ENCODE measurements at regions not wholly inside any gene's neighbourhood (a gene's known extent, or its start where the extent isn't known, plus 50 kb on each side); places are given as distances from the start of the nearest gene placed in this dataset.
A peak's percentile ranks its signal among the peaks of the same experiment; 100 is the strongest.

DNA sequence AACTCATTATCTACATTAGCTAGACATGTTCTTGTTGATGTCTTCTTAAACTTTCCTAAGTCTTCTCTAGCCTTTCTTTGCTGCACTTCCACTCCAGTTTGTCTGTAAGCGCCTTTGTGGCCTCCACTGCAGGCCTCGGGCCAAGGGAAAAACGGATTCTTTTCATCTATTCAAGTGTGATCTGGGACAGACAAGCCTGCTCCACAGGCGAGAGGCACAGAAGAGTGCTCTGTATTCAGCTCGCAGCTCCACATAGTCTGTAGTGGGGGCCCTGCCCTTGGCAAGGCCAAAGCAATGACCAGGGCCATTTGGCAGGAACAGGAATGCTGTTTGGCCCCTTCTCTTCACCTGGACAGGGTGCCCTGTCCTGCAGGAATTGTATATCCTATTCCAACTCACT, 84.1 kb upstream of the BARX2 start:
- DNase-seq, result no peak

DNA sequence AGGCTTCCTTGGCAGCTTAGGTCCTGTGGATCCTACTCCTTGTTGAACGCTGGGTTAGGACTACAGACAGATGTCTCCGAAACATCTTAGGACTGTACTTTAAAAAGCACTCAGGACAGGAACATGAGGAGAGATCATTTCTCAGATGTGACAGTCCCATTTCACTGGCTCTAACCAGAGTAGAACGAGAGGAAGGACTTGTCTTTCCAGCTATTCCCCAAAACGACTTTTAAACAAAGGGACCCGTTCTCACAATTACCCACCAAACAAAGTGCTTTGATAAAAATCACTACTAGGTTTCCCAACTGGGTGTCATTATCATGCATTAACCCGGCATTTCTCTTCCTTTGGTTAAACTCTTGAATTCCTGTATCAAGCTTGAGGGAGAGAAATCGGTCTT, 84.7 kb upstream of the BARX2 start:
- DNase-seq, result no peak

DNA sequence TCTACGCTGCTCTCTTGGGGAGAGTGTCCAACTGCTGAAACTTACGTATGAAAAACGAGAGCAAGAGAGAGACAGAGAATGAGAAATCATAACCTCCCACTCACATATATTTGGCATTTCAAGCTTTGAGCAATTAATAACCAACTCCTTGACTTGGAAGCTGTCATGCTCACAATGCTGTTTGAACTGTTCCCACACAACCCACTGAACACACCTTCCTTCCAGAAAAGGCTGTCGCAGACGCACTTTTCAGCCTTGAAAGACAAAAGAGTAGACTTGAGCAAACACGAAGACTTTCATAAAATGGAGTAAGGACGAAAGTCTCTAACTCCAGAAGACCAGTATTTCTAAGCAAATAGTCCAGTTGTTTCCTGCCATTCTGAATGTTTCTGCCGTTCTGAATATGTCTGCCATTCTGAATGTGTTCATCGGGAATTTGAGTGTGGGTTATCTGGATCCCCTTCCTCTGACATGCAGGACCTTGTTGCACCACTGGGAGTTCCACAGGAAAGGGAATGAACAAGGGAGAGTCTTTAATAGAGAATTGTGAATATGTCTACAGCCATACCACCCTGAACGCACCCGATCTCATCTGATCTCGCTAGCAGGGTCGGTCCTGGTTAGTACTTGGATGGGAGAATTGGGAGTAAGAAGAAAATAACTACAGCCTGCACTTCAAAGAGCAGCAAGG, 86.2 kb upstream of the BARX2 start:
- DNase-seq, result no peak

DNA sequence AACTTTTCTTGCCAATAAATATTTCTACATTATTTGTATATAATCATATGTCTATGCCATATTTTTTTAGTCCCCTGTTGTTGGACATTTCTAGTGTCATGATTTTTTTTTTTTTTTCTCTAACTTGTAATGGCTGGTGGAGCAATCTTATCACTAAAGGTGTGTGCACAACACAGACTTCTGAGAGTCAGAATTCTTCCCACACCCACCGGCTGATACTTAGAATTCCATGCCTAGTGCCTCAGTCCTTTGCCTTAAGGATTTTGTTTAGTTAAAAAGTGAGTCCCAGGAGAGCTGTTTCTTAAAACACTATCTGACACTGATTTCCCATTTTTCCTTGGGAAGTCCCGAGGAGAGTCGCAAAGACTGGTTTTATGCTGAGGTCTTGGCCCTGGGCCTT, 87.7 kb upstream of the BARX2 start:
- no peak for DNase-seq

DNA sequence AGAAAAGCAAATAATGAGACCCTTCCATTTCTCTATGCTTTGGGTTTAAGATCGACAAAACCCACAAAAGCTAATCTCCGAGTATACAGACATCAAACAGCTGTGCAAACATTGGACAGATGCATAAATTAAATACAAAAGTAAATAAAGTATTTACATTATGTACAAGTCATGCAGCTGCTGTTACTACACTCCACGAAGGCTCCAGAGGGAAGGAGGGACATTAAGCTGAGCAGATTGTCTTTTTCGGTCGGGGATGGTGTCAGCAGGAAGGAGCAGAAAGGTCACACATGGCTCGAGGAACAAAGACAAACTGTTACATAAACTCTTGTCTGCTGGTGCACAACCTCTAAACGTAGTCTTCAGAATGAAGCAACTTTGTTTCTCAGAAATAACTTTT, 88.8 kb upstream of the BARX2 start:
- DNase-seq, result no peak

DNA sequence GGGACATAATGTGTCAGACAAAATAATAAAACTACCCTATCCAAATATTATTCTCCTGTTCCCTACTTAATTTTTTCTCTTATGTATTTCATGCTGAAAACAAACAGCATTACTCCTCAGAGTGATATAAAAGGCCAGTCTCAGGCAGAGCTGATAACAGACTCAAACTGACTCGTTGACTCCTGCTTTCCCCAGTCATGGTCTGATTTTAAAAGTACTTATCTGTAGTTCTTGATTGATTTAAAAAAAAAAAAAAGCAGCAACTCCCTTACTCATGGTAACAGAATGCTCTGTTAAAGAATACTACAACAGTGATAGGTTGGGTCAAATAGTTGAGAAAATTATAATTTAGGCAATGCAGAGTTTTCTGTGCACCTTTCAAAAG, 90.3 kb upstream of the BARX2 start:
- no peak for DNase-seq

DNA sequence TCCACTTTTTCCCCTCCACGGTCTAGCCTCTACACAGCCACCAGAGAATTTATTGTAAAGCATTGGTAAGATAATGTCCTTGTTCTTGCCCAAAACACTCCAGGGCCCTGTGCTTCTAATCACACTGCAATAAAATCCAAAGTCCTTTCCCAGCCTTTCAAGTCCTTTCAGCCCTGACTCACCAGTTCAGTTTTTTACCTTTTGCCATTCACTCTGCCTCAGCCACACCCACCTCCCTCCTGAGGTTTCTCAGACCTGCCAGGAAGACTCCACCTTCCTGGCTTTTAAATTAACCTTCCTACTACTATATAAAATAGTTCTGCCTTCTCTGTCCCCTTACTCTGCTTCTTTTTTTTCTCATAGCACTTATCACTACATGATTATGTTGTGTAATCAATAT, 91.0 kb upstream of the ARHGAP32 start:
- no peak for DNase-seq

DNA sequence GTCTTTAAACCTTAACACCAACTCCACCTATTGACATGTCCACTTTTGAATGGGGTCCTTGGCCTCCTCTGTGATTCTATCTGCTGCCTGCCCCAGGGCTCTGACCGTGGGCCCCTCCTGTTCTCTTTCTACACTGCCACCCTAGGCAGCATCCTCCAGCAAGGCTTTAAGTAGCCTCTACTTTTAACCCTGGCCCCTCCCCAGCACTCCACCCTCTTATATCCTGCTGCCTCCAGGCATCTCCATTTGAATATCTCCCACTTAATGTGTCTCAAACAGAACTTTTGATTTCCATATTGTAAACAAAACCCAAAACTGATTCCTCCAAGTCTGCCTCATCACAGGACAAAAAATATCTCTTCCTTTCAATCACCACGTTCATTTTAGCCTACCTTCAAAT, 90.5 kb upstream of the ARHGAP32 start:
- DNase-seq, result no peak

DNA sequence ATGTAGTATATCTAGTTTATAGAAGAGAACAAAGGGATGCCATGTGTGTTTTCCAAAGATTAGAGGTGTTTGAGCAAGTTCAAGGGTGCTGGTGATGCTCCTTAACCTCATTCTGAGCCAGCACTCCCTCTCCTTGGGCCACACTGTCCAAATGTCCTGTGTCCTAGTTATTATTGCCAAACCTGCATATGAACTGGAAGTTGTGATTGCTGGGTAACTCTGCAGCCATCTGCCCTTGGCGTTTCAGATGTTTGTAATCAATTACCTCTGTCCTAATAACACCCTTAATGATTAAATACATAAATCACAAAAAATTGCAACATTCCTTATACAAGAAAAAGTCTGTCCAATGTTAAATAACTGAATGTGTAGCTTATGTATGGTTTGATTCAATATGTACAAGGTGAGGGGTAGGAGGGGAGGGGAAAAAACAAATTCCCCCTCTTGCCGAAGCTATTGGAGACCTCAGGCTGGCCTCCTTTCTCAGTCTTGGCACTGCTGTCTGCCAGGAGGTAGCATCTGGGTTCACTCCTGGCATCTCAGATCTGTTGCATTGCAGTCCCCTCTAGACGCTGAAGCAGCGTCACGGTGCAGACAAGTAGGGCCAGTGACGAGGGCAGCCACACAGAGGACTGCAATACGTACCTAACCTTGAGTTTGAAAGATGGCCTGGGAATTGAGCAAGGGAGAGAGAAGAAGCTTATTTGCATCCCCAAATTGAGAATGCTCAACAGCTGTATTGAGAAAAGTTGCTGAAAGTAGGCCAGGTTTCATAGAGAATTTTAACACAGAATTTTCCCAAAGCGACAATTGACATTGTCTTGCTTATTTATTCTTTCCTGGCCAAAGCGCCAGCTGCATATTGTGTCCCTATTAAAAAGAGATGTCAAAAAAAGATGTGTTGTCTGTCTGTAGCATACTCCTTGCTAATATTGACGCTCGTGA, 89.6 kb upstream of the ARHGAP32 start:
- no peak for DNase-seq

DNA sequence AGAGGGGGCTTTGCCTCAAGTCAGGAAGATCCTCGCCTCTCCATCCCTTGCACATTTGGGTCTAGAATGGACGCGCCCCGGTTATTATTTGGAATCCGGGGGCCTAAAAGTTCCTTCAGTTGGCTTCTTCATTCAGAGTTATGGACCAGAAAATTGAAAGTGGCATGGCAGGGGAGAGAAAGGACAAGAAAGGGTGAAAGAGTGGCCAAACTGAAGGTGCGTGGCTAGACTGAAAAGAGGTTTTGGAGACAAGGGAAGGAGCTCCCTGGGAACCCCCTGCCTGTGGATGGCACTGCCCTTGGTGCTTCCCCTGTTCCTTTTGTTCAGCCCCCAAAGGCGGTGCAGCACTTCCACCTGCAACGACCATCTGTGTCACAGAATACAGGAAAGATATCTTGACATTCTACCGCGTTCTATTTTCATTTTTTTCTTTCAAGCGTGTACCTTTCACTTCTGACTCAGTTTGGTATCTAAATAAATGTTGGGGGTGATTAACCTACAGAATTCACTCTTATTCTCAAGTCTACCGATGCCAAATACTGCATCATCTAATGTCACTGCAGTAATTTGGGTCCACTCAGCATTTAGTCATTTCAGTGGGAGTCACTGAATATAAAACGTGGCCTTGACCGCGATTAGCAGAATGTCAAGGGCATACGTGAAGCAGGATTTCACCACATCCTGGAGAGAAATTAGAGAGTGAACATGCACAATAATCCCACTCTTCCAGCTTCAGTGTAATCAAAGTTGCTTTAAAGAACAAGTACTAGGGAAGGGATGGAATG, 88.1 kb upstream of the ARHGAP32 start:
- DNase-seq, result no peak

DNA sequence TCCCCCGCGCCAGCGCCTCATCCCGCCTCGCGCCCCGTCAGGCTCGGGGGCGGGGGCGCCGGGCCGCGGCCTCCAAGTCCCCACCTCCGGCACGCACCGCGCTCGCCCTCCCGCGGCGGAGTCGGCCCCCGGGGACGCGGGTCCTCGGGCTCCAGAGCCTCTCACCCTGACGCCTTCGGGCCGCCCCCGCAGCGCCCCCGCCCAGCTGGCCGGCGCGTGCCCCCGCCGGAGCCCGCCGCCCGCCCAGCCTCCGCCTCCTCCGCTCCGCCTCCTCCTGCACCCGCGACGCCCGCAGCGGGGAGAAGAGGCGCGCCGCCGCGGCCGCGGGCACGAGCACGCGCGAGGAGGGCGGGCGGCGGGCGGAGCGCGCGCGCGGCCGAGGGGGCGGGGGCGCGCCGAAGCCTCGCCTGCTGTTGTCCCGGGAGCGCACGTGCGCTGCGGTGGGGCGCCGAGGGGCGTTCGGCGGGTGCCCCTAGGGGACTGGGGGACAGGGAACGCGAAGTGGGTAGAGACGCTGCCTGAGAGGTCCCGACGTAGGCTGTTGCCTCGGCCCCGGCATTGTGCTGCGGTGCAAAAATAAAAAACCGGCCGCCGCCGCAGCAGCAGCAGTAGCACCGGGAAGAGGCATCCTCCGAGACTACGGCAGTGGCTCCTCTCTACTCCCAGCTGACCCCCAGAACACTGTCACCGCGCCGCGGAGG, 87.4 kb upstream of the ARHGAP32 start:
- peak; percentile 97 for DNase-seq

DNA sequence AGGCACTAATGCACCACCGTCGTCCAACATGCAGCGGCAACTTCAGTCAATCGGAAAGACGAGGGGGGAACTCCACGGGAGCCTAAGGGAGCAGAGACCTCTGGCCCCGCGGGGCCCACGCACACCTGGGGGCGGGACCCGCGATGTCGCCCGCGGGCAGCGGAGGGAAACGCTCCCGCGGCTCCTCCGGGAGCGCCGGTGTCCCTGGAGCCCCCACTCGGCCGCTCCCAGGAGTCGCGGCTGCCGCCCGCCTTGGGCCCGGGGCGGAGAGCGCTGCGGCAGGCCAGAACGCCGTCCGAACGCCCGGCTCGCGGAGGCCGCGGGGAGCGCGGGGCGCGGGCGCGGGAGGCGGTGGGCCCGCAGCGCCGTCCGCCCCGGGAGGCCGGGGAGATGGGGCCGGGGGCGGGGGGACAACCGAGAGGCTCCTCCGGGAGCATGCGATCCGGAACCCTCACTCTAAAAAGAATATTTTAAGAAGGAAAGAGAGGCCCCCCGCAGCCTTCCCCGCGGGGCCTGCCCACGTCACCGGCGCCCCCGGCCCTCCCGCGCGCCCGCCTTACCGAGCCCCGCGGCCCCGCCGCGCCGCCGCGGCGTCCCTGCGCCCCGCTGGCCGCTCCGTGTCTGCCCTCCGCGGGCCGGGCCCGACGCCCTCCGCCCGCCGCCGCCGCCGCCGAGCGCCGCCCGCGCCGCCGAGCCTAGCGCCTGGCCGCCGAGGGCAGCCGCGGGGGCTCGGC, 86.6 kb upstream of the ARHGAP32 start:
- DNase-seq, result peak; percentile 44

DNA sequence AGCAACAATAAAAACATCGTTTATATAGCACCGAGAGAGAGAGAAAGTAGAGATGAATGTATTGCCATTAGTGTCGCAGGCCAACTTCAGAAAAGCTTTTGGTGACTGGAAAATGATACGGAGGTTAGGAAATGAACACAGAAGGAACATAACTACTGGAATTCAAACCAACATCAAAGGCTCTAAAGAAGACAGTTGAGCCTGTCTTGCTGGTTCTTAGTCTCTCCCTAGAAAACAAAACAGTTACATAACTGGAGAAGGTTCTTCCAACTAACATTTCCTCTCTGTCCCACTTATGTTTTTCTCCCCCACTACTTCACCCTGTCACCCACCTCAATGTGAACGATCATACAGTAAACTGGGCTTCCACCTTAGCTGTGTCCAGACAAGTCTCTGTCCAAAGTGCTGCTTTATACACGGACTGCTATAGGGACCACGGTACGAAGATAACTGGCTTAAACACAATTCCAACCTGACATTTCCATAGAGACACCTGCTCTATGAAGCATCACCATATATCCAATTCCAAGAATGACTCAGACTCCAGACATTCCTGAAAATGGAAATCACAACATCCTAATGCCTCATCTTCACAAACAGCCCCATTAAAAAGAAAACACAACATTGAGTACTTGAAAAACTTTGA, 85.2 kb upstream of the ARHGAP32 start:
- DNase-seq, result no peak

DNA sequence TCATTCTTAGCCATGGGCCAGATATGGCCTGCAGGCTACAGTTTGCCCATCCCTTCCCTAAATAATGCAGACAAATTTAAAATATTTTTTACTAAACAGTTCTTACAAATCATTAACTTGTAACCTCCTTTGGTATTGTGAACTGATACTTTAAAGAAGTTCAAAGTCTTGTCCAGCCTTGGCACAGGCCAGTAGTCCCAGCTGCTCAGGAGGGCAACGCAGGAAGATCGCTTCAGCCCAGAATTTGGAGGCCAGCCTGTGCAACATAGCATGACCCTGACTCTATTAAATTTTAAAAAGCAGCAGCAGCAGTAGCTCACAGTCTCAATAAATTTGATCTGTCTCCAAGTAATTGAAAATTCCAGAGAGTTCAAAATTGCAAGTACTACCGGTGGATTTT, 83.7 kb upstream of the ARHGAP32 start:
- DNase-seq, result no peak

DNA sequence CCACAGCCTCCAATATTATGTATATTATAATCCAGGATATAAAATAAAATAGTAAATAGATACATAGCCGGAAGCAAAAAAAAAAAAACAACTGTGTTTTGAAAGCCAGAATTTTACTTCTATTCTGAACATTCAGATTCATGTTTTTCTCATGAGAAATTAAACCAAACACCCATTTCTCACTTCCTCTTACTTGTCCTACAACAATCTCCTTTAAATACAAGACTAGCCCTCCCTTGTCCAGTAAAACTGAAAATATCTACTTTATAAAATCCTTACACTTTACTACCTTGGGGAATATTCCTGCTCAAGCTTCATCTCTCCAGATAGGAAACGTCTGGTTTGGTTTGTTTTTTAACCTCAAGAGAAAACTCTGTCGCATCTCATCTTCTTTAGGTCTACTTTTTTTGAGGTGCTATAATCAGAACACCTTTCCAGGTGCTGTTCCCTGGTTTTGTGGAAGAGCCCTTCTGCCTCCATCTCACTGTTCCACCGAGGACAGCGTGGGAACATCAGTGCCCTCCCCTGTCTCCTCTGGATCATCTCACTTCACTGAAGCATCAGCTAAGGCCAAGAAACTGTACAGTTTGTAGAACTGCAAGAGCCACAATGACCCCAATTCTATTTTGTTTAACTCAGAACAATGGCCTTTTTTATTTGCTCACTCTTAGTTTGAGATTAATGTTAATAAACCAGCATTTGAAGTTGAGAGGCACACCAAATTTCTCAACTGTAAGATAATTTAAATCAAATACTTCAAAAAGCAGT, 82.0 kb upstream of the ARHGAP32 start:
- no peak for DNase-seq

DNA sequence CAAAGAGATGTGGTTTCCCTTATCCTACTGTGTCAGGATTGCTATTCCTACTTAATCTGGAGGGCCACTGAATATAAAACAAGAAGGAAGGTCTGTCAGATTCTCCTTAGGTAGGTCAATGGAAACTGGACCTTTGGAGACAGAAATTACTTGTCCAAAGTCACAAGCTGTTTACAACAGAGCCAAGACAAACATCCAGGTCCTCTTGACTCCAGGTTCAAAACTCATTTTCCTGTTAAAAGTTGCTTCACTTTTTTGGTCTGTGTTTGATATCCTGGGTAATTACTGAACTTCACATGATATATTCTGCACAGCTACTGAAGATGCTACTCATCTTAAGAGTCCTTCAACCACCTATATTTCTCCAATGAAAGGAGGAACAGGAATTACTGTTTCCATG, 81.2 kb upstream of the ARHGAP32 start:
- DNase-seq, result no peak

DNA sequence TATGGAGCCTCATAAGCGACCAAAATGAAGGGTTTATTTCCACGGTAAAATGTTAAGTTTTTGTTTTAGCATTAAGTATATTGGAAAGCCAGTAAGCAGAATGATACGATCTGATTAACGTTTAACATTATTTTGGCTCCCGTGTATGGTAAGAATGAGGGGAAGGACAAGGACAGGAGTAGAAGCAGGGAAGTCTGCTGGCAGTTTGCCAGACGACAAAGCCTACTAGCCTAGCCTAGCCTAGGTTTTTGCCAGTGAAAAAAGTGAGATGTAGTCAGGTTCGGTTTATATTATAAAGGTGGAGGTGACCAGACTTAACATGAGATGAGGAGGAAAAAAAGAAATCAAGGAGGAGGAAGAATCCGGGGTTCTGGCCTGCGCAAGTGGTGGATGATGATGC, 78.9 kb upstream of the ARHGAP32 start:
- DNase-seq, result no peak

DNA sequence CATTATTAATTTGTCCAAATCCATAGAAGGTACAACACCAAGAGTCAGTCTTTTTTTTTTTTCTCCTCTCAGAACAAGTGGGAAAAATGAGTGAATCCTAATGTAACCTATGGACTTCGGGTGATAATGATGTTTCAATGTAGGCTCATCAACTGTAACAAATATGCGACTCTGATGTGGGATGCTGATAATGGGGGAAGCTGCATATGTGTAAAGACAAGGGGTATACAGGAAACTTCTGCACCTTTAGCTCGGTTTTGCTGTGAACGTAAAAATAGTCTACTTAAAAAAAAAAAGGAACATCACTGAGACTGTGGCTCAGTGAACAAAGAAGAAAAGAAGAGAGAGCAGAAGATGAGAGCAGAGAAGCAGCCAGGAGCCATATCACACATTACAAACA, 78.3 kb upstream of the ARHGAP32 start:
- DNase-seq, result no peak

DNA sequence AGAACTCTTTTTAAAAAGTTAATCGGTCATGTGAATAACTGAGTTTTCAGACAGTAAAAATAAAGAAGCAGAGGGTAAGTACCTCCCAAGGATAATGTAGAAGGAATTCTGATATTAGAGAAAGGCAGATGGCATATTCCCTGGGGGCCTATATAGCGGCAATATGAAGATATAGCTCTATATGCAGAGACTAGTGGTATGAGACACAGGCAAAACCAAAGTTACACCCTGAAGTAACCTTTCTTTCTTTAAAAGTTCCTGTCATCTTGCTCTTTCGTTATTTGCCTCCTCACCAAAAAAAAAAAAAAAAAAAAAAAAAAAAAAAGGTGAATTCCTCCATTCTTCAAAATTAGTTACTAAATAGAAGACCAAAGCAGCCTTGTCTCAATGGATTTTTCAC, 76.2 kb upstream of the ARHGAP32 start:
- DNase-seq, result no peak

DNA sequence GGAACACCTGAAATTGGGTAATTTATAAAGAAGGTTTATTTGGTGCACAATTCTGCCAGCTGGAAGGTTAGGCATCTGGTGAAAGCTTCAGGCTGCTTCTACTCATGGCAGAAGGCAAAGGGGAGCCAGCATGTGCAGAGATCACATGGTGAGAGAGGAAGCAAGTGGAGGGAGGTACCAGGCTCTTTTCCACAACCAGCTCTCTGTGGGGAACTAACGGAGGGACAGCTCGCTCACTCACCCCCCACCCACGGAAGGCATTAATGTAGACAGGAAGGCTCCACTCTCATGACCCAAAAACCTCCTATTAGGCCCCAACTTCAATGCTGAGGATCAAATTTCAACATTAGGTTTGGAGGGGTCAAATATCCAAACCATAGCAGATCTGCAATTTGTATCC, 75.6 kb upstream of the ARHGAP32 start:
- no peak for DNase-seq

DNA sequence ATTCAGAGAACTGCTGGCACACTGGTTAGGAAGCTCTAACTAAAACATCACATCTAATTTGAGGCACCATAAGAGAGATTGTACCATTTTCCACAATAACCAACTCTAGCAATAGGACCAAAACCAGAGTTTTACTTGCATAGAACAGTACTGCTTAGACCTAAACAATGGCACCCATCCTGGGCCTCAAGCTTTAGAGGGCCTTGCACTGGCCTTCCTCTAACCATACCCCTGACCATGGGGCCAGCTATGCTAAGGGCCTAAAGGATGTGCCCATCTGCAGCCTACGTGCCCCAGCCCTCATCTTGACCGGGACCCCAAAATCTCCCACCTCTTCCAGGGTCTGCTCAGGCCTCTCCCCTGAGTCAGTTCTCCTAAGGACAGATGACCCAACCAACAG, 74.4 kb upstream of the ARHGAP32 start:
- DNase-seq, result no peak

All from 8988T (cell line).